Endometrium (tissue), 2 donors: ENCODE measurements at regions not wholly inside any gene's neighbourhood (a gene's known extent, or its start where the extent isn't known, plus 50 kb on each side); places are given as distances from the start of the nearest gene placed in this dataset.

Source experiments
- FAIRE-seq: peaks from 2 replicates; lab custom pipeline; 2012; peaks lifted over from hg19 to GRCh38; lab: Jason Lieb, UNC
- donor health status: control.
- donor health status: control.

- no peak for FAIRE-seq
Measured at GRCh38 chr1:193662030-193662429, 475.6 kb upstream of the B3GALT2 start.

GRCh38 chr1:193661385-193661784 is 475.0 kb upstream of the B3GALT2 start:
- FAIRE-seq: no peak

- FAIRE-seq: no peak
Measured at GRCh38 chr1:193660428-193660827, 474.0 kb upstream of the B3GALT2 start.

GRCh38 chr1:193658691-193659090 is 472.3 kb upstream of the B3GALT2 start:
- no peak for FAIRE-seq

GRCh38 chr1:193658081-193658480 is 471.7 kb upstream of the B3GALT2 start:
- no peak for FAIRE-seq

- FAIRE-seq: no peak
Measured at GRCh38 chr1:193657552-193657951, 471.1 kb upstream of the B3GALT2 start.

- FAIRE-seq: no peak
Measured at GRCh38 chr1:193656841-193657240, 470.4 kb upstream of the B3GALT2 start.

- FAIRE-seq: no peak
Measured at GRCh38 chr1:193654951-193655735, 468.7 kb upstream of the B3GALT2 start.

GRCh38 chr1:193649587-193649986 is 463.2 kb upstream of the B3GALT2 start:
- no peak for FAIRE-seq

- no peak for FAIRE-seq
Measured at GRCh38 chr1:193634876-193635275, 448.5 kb upstream of the B3GALT2 start.

- FAIRE-seq: no peak
Measured at GRCh38 chr1:193634470-193634869, 448.1 kb upstream of the B3GALT2 start.

GRCh38 chr1:193633991-193634390 is 447.6 kb upstream of the B3GALT2 start:
- FAIRE-seq: no peak

- FAIRE-seq: no peak
Measured at GRCh38 chr1:193633093-193633492, 446.7 kb upstream of the B3GALT2 start.

GRCh38 chr1:193631306-193631705 is 444.9 kb upstream of the B3GALT2 start:
- FAIRE-seq: no peak

- FAIRE-seq: no peak
Measured at GRCh38 chr1:193629875-193630274, 443.5 kb upstream of the B3GALT2 start.

GRCh38 chr1:193626695-193627094 is 440.3 kb upstream of the B3GALT2 start:
- no peak for FAIRE-seq

GRCh38 chr1:193625255-193625654 is 438.8 kb upstream of the B3GALT2 start:
- FAIRE-seq: no peak

- FAIRE-seq: no peak
Measured at GRCh38 chr1:193619911-193620310, 433.5 kb upstream of the B3GALT2 start.

GRCh38 chr1:193614817-193615216 is 428.4 kb upstream of the B3GALT2 start:
- no peak for FAIRE-seq

GRCh38 chr1:193614275-193614674 is 427.9 kb upstream of the B3GALT2 start:
- no peak for FAIRE-seq

- FAIRE-seq: no peak
Measured at GRCh38 chr1:193613041-193613440, 426.6 kb upstream of the B3GALT2 start.

GRCh38 chr1:193609592-193609991 is 423.2 kb upstream of the B3GALT2 start:
- FAIRE-seq: no peak

- FAIRE-seq: no peak
Measured at GRCh38 chr1:193607787-193608186, 421.4 kb upstream of the B3GALT2 start.

GRCh38 chr1:193606035-193606434 is 419.6 kb upstream of the B3GALT2 start:
- FAIRE-seq: no peak
